SK-N-SH (cell line): ENCODE measurements at regions not wholly inside any gene's neighbourhood (a gene's known extent, or its start where the extent isn't known, plus 50 kb on each side); places are given as distances from the start of the nearest gene placed in this dataset.

Experiments used
- CTCF ChIA-PET: fragments of 300-600, 350-600 bp; formaldehyde crosslinking; extraction: SDS; loops from one replicate; lab custom pipeline; 2021; lab: Yijun Ruan, JAX
- POLR2A ChIA-PET: fragments of 350-600 bp; sonication (Branson Sonifier 250); formaldehyde crosslinking; extraction: SDS; loops from one replicate; lab custom pipeline; 2020; ENCODE audit warnings: antibody characterized with exemption, inconsistent platforms; lab: Yijun Ruan, JAX
- DNase-seq: peaks from one replicate; pipeline ENCODE4 v3.0.0; 2012
- H2AFZ ChIP-seq: fragments of 200-600 bp; sonication (generic); 2 replicates; pipeline ENCODE4 v1.8.1; 2016; ENCODE audit warnings: antibody characterized with exemption, mild to moderate bottlenecking, low read depth
- H3F3A ChIP-seq: fragments of 200-600 bp; sonication (generic); replicated peaks from 2 replicates; pipeline ENCODE3; 2016; ENCODE audit warnings: antibody characterized with exemption, mild to moderate bottlenecking; ENCODE audit not compliant: insufficient read depth
- H3K27ac ChIP-seq, 2 experiments: fragments of 200-500 bp in 1 of 2; fragments of 200-600 bp in 1 of 2; sonication (Bioruptor generic) in 1 of 2; sonication (generic), shearing (Covaris generic) in 1 of 2; 2 replicates each; pipeline versions ENCODE4 v1.5.1 to v1.6.1; 2014 to 2016; ENCODE audit warnings: low read depth in 2 of 2, inconsistent platforms in 1 of 2, low read length in 1 of 2, mild to moderate bottlenecking in 1 of 2, mixed read lengths in 1 of 2
- H3K27me3 ChIP-seq: fragments of 200-600 bp; sonication (generic), shearing (Covaris generic); 2 replicates; pipeline ENCODE4 v1.6.1; 2016; ENCODE audit warnings: mixed run types; ENCODE audit not compliant: insufficient read depth
- H3K36me3 ChIP-seq, 2 experiments: fragments of 200-500 bp in 1 of 2; fragments of 200-600 bp in 1 of 2; sonication (Bioruptor generic) in 1 of 2; sonication (generic) in 1 of 2; replicated peaks in 1 of 2; 2 replicates each; pipeline versions ENCODE3 to v1.5.1; 2014 to 2016; ENCODE audit warnings: low read length in 1 of 2, mild to moderate bottlenecking in 1 of 2; ENCODE audit not compliant: insufficient read depth in 2 of 2, control insufficient read depth in 1 of 2
- H3K4me1 ChIP-seq, 2 experiments: fragments of 200-500 bp in 1 of 2; fragments of 200-600 bp in 1 of 2; sonication (Bioruptor generic) in 1 of 2; sonication (generic), shearing (Covaris generic) in 1 of 2; 2 replicates each; pipeline versions ENCODE4 v1.5.1 to v1.6.1; 2014 to 2016; ENCODE audit warnings: low read depth in 1 of 2, low read length in 1 of 2, mixed run types in 1 of 2; ENCODE audit not compliant: insufficient read depth in 2 of 2, control insufficient read depth in 1 of 2
- H3K4me2 ChIP-seq: fragments of 200-600 bp; sonication (generic), shearing (Covaris generic); 2 replicates; pipeline ENCODE4 v1.6.1; 2017; ENCODE audit warnings: mixed run types
- H3K4me3 ChIP-seq, 2 experiments: fragments of 200-500 bp in 1 of 2; fragments of 200-600 bp in 1 of 2; sonication (Bioruptor generic) in 1 of 2; sonication (generic), shearing (Covaris generic) in 1 of 2; 2 replicates each; pipeline versions ENCODE4 v1.5.1 to v1.8.1; 2014 to 2016; ENCODE audit warnings: low read depth in 2 of 2, inconsistent platforms in 1 of 2, low read length in 1 of 2, mild to moderate bottlenecking in 1 of 2, mixed read lengths in 1 of 2, moderate library complexity in 1 of 2
- H3K79me2 ChIP-seq: fragments of 200-600 bp; sonication (generic); 2 replicates; pipeline ENCODE4 v1.8.1; 2017; ENCODE audit warnings: mild to moderate bottlenecking; ENCODE audit not compliant: insufficient read depth
- H3K9ac ChIP-seq: fragments of 200-600 bp; sonication (generic); 2 replicates; pipeline ENCODE4 v1.6.1; 2017; ENCODE audit warnings: mixed run types
- H3K9me2 ChIP-seq: fragments of 200-600 bp; sonication (generic); 2 replicates; pipeline ENCODE4 v1.6.1; 2017; ENCODE audit warnings: mixed run types
- H3K9me3 ChIP-seq: fragments of 200-600 bp; sonication (generic); 2 replicates; pipeline ENCODE4 v1.6.1; 2017; ENCODE audit warnings: mixed run types, mild to moderate bottlenecking, moderate library complexity
- H4K20me1 ChIP-seq: fragments of 200-600 bp; sonication (generic); 2 replicates; pipeline ENCODE4 v1.6.1; 2017; ENCODE audit warnings: mild to moderate bottlenecking, mixed run types; ENCODE audit not compliant: insufficient read depth
- CHD2 ChIP-seq: fragments of 150-350 bp; IDR thresholded peaks from 2 replicates; pipeline ENCODE4 v1.6.1; 2018; ENCODE audit warnings: low read length; ENCODE audit not compliant: partially characterized antibody
- EP300 ChIP-seq, 2 experiments: IDR thresholded peaks; 2 replicates each; pipeline versions ENCODE4 v1.4.0 to v1.6.1; 2012; ENCODE audit warnings: borderline replicate concordance in 1 of 2, low read depth in 1 of 2, low read length in 1 of 2
- FOSL2 ChIP-seq: IDR thresholded peaks from 2 replicates; pipeline ENCODE4 v1.4.0; 2012; ENCODE audit warnings: low read depth, mild to moderate bottlenecking, moderate library complexity, borderline replicate concordance
- FOXJ3 ChIP-seq: sonication (generic); formaldehyde crosslinking; IDR thresholded peaks from 2 replicates; pipeline ENCODE4 v1.5.1; 2020; ENCODE audit warnings: mild to moderate bottlenecking, missing genetic modification reagents
- FOXM1 ChIP-seq: IDR thresholded peaks from 2 replicates; pipeline ENCODE4 v1.4.0; 2012; ENCODE audit warnings: low read depth, mild to moderate bottlenecking
- GABPA ChIP-seq: IDR thresholded peaks from 2 replicates; pipeline ENCODE4 v1.4.0; 2012; ENCODE audit warnings: low read depth, mild to moderate bottlenecking
- GATA2 ChIP-seq: sonication (generic); formaldehyde crosslinking; IDR thresholded peaks from 2 replicates; pipeline ENCODE4 v1.5.0; 2020; ENCODE audit warnings: mild to moderate bottlenecking, missing genetic modification reagents
- RAD21 ChIP-seq: IDR thresholded peaks from 2 replicates; pipeline ENCODE4 v1.6.1; 2012; ENCODE audit warnings: mild to moderate bottlenecking, low read length
- SIN3A ChIP-seq: IDR thresholded peaks from 2 replicates; pipeline ENCODE4 v1.6.1; 2012; ENCODE audit warnings: low read depth, mild to moderate bottlenecking, low read length, moderate library complexity, borderline replicate concordance
- WGBS: methylation state at CpG from one replicate; pipeline ENCODE4 v1.1.6; 2017; ENCODE audit warnings: low lambda C conversion rate; 5-methylcytosine and 5-hydroxymethylcytosine counted together
- TF ChIP-seq, protein P1 (sequence below): IDR thresholded peaks from 2 replicates; pipeline ENCODE4 v1.4.0; 2012; ENCODE audit warnings: low read depth, borderline replicate concordance
- TF ChIP-seq, protein P2 (sequence below): IDR thresholded peaks from 2 replicates; pipeline ENCODE4 v1.4.0; 2012; ENCODE audit warnings: low read depth, borderline replicate concordance

DNA sequence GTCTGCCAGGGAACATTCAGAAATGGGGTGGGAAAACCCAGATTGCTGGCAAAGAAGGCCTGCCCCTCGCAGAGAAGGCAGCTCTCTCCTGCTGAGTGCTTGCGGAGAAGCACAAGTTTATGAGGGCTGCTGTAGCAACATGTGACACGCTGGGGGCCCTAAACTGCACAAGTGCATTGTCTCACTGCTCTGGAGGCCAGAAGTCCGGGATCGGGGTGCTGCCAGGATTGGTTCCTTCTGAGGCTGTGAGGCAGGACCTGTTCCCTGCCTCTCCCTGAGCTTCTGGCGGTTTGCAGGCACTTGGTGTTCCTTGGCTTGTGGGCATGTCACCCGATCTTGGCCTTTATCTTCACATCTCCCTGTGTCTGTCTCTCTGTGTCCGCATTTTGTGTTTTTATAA lies 75.6 kb upstream of the NEURL1B start:
- H3K27me3 ChIP-seq: peaks cover 44% of the 10 kb centered on the region; the same call in 1 of the 2 replicates
- TF ChIP-seq SIN3A (no peak), GABPA (no peak), EP300 (IDR thresholded peaks at IDR 0.05; ENCODE audit: borderline replicate concordance in 1 of 2, low read depth in 1 of 2, low read length in 1 of 2) (no peak), GATA2 (CRISPR knock-in tag) (no peak), FOSL2 (no peak), CHD2 (no peak), FOXM1 (no peak)
- TF ChIP-seq, protein P1, sequence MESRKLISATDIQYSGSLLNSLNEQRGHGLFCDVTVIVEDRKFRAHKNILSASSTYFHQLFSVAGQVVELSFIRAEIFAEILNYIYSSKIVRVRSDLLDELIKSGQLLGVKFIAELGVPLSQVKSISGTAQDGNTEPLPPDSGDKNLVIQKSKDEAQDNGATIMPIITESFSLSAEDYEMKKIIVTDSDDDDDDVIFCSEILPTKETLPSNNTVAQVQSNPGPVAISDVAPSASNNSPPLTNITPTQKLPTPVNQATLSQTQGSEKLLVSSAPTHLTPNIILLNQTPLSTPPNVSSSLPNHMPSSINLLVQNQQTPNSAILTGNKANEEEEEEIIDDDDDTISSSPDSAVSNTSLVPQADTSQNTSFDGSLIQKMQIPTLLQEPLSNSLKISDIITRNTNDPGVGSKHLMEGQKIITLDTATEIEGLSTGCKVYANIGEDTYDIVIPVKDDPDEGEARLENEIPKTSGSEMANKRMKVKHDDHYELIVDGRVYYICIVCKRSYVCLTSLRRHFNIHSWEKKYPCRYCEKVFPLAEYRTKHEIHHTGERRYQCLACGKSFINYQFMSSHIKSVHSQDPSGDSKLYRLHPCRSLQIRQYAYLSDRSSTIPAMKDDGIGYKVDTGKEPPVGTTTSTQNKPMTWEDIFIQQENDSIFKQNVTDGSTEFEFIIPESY: no peak
- TF ChIP-seq, all 33 proteins: peak for 0
- DNase-seq: no peak
- POLR2A ChIA-PET: no interaction called here
- H3K4me3 ChIP-seq: no peak overlapping the region
- CTCF ChIA-PET: interaction anchor here (1.2 to 2.1 kb wide), 2 partner anchors 18 to 132 kb away, joined by 3 to 7 read pairs; no protein-coding TSS in a partner anchor
- H3K9ac ChIP-seq: no peak overlapping the region
- no peak overlapping the region for H3K27ac ChIP-seq
- H3K4me1 ChIP-seq: peaks cover 0 to 4% of the 10 kb centered on the region in 2 experiments; a peak in 1 of 4 replicates
- H3K4me2 ChIP-seq: no peak overlapping the region
- no peaks in the 10 kb centered on the region for H3K9me3 ChIP-seq
- H2AFZ ChIP-seq: no peak overlapping the region
- H4K20me1 ChIP-seq: no peaks in the 10 kb centered on the region
- H3K79me2 ChIP-seq: no peaks in the 10 kb centered on the region
- no peaks in the 10 kb centered on the region for H3K36me3 ChIP-seq
- no peaks in the 10 kb centered on the region for H3K9me2 ChIP-seq
- no peaks in the 10 kb centered on the region for H3F3A ChIP-seq
- 45% methylated on average over 3 of the region's 8 CpGs for WGBS

- H3F3A ChIP-seq: no peaks in the 10 kb centered on the region
- no peak for DNase-seq
- no peak overlapping the region for H3K9ac ChIP-seq
- H3K9me2 ChIP-seq: no peaks in the 10 kb centered on the region
- WGBS: 36% methylated on average over 4 of the region's 4 CpGs
- H3K9me3 ChIP-seq: no peaks in the 10 kb centered on the region
- no peaks in the 10 kb centered on the region; a peak in 1 of 4 replicates for H3K4me1 ChIP-seq
- H3K79me2 ChIP-seq: no peaks in the 10 kb centered on the region
- H2AFZ ChIP-seq: no peak overlapping the region
- no peak overlapping the region for H3K4me2 ChIP-seq
- H3K27ac ChIP-seq: no peak overlapping the region
- no peaks in the 10 kb centered on the region for H4K20me1 ChIP-seq
- CTCF ChIA-PET: interaction anchor here (1.2 to 2.1 kb wide), 2 partner anchors 19 to 133 kb away, joined by 3 to 7 read pairs; no protein-coding TSS in a partner anchor
- peaks cover 38% of the 10 kb centered on the region; the same call in 1 of the 2 replicates for H3K27me3 ChIP-seq
- TF ChIP-seq CHD2 (no peak), GABPA (no peak), RAD21 (no peak), GATA2 (CRISPR knock-in tag) (no peak), FOXJ3 (CRISPR knock-in tag) (no peak), EP300 (IDR thresholded peaks at IDR 0.05; ENCODE audit: borderline replicate concordance in 1 of 2, low read depth in 1 of 2, low read length in 1 of 2) (no peak)
- TF ChIP-seq, protein P2, sequence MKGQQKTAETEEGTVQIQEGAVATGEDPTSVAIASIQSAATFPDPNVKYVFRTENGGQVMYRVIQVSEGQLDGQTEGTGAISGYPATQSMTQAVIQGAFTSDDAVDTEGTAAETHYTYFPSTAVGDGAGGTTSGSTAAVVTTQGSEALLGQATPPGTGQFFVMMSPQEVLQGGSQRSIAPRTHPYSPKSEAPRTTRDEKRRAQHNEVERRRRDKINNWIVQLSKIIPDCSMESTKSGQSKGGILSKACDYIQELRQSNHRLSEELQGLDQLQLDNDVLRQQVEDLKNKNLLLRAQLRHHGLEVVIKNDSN: no peak
- TF ChIP-seq, protein P1: no peak
- H3K36me3 ChIP-seq: no peaks in the 10 kb centered on the region
- POLR2A ChIA-PET: no interaction called here
- H3K4me3 ChIP-seq: no peak overlapping the region
These were observed 76.2 kb upstream of the NEURL1B start for GRCh38 chr5:172564883-172565282.
